HG02678 (cell line): ENCODE measurements at regions not wholly inside any gene's neighbourhood (a gene's known extent, or its start where the extent isn't known, plus 50 kb on each side); places are given as distances from the start of the nearest gene placed in this dataset.
"Not testable (repeated sequence)": the region's sequence is repeated elsewhere in the genome, so short reads cannot be mapped to it uniquely, and the experiment has no call there.

Experiments used
- ATAC-seq: cut with Tn5 transposase; IDR thresholded peaks from one replicate; pipeline ENCODE4 v1.9.1; 2021; ENCODE audit warnings: mild to moderate bottlenecking, moderate library complexity; ENCODE audit not compliant: unreplicated experiment

DNA sequence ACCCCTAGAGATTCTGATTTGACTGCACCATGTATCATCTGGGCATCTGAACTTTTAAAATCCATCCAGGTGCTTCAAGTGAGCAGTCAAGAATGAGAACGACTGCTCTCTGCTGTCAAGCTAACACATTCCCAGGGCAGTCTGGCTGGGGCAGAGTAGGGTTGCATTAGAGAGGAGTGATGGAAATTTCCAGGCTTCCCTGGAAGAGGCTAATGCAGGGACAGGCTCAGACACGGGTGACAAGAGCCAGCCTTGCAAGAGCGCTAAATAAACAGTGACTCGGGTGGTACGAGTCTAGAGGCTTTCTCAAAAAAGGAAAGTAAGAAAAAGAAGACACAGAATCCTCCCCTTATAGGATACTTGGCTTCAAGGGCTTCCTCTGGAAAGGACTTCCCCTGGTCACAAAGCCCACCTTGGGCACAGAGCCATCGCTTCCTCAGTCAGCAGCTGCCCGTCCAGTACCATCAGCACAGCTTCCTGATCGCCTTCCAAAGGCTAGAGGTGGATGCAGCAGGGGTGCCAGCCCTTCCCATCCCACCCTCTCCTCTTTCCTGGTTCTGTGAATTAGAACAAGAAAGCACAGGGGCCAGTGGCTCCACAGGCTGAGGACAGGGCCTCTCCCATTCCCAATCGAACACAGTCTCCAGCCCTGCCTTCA lies 177.4 kb upstream of the RREB1 start:
- no peak for ATAC-seq

DNA sequence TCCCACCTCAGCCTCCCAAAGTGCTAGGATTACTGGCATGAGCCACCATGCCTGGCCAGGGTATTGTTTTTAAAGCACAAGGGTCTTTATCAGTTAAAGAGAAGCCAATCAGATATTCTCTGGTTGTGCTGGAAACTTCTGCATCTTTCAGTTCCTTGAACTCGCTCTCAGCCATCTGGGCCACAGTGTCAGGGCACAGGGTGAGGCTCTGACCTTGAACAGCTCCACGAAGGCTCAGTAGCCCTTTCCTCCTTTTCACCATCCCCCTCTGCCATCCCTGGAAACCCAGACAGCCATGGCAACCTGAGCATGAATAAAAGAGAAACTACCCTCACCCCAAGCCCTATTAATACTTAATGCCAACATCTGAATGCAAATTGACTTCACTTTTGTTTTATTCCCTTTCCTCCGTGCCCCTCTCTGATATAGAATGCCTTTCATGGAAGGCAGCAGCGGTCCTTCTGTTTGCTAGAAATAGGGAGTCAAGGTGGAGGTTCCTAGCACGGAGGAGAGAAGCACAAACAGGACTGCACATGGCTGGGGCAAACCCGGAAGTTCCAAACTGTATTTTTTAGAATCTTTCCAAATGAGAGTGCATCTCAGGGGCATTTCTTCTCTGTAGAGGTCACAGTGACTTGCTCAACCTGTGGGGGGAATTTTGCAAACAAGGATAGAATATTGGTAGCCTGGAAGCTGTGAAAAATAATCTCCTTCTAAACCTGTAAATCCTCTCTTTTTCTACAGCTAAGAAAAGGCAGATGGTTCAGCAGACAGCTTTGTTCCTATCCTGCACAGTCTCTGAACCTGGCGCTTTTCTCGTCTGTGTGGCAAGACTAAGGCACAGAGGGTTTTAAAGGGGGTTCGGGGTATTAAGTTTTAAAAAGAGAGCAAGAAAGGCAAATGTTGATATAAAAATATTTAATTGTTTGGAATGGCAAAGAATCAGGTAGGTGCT lies 176.4 kb upstream of the RREB1 start:
- ATAC-seq = peak; percentile 74

DNA sequence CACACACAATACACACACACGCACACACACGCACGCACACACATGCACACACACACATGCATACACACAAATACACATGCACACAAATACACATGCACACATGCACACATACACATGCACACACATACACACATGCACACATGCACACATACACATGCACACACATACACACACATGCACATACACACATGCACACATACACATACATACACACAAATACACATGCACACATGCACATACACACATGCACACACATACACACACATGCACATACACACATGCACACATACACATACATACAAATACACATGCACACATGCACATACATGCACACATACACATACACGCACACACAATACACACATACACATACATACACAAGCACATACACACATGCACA lies 175.4 kb upstream of the RREB1 start:
- no peak for ATAC-seq

DNA sequence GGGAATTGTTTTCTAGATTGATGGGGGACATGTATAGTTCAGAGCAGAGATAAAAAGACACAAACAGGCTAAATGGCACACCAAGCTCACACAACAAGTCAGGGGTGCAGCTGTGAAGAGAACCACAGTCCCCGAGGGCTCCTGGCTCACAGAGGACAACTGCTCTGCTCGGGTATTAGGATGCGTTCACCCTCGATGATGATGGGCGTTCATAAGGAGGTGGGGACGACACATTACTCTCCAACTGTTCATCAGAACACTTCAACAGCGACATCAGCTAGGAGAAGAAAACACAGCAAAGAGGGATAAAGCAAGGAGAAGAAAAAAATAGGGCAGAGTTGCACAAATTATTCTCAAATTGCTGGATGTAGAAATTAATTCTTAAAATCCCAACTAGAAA lies 174.8 kb upstream of the RREB1 start:
- no peak for ATAC-seq

DNA sequence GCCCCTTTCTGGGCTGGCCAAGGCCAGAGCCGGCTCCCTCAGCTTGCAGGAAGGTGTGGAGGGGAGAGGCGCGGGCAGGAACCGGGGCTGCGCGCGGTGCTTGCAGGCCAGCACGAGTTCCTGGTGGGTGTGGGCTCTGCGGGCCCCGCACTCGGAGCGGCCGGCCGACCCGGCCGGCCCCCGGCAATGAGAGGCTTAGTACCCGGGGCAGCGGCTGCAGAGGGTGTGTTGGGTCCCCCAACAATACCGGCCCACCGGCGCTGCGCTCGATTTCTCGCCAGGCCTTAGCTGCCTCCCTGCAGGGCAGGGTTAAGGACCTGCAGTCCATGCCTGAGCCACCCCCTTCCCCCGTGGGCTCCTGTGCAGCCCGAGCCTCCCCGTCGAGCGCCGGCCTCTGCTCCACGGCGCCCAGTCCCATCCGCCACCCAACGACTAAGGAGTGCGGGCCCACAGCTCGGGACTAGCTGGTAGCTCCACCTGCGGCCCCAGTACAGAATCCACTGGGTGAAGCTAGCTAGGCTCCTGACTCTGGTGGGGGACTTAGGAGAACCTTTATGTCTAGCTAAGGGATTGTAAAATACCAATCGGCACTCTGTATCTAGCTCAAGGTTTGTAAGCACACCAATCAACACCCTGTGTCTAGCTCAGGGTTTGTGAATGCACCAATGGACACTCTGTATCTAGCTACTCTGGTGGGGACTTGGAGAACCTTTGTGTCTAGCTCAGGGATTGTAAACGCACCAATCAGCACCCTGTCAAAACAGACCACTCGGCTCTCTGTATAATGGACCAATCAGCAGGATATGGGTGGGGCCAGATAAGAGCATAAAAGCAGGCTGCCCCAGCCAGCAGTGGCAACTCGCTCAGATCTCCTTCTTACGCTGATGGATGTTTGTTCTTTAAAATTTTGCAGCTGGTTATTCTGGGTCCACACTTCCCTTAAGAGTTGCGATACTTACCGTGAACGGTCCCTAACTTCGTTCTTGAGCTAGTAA lies 167.4 kb upstream of the RREB1 start:
- no peak for ATAC-seq

DNA sequence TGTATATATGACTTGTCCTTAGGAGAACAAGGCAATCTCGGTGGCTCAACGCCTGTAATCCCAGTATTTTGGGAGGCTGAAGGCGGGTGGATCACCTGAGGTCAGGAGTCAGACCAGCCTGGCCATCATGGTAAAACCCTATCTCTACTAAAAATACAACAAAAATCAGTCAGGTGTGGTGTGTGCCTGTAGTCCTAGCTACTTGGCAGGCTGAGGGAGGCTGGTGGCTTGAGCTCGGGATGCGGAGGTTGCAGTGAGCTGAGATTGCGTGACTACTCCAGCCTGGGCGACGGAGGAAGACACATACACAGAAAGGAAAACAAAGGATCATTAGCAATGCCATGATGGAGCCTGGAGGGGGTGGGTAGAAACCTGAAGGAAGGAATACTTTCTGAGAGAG lies 166.6 kb upstream of the RREB1 start:
- ATAC-seq = no peak

DNA sequence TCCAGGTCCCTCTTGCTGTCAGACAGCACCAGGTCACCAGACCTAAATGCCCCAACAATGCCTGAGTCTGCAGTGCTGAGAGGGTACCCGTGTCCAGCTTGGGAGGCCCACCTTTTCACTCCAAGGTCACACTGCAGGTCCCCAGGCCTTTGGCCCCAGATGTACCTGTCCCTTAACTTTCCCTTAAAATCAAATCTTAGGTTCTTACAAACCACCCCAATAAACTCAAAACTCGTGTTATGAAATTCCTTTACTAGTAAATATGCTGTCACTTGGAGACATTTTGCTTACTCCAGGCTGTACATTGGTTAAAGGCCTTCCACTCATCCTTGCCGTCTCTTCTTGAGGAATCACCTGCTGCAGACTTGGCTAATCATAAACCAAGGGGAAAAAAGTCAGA lies 165.7 kb upstream of the RREB1 start:
- ATAC-seq = no peak

DNA sequence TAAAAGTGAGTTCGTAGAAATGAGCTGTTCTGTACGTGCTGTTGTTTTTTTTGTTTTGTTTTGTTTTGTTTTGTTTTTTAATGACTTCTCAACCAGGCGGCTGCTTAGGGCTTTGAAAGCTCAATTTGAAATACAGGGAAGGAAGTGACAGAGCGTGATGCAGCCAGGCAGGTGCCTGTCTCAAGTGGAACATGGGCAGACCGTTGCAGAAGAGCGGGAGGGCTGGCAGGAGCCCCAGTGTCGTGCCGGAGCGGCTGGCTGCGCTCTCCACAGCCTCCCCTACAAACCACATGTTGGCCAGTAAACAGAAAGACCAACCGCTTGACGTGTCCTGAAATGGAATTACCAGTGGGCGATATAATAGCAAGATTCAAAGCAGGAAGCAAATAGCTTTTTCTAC lies 164.9 kb upstream of the RREB1 start:
- ATAC-seq = peak; percentile 92

DNA sequence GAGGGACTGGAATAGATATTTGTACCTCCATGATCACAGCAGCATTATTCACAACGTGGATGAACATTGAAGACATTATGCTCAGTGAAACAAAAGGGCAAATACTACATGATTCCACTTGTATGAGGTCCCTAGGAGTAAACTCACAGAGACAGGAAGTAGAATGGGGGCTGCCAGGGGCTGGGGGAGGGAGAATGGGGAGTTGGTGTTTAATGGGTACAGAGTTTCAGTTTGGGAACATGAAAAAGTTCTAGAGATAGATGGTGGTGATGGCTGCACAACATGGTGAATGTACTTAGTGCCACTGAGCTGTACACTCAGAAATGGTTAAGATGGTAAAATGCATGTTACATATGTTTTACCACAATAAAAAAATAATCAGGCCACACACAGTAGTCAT lies 164.3 kb upstream of the RREB1 start:
- ATAC-seq = peak; percentile 28

DNA sequence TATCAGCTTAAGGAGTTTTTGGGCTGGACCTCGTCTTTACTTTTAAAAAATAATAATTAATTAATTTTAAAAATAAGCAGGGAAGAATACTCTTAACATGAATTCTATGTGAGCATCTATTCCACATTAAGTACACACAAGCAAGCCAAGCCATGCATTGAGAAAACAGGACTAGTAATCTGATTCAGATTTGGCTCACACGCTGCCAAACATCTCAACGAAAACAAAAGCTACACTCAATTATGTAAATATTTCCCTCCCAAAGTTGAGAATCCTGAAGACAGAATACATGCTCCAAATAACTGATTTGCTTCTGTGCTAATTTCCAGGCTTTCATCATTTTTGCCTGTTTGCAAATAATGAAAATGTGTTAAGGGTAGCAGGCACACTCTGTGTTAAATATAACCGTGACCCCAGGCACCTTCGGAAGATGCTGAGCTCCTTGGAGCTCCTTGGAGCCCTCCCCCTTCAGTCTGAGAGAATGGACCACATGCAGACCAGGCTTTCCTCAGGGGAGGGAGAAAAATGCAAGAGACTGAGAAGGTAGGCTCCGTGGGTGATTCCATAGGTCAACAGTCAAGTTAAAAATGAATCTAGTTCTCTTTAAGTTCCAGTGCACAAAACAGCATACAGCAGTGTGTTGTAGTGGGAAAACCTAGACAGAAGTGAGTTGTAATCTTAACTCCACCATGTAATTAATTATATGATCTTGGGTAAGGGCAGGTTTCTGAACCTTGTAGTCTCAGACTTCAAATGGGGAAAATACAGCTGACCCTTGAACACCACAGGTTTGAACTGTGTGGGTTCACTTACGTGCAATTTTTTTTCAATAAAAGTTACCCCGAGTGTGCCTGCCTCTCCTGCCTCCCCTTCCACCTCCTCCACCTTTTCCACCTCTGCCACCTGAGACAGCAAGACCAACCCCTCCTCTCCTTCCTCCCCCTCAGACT lies 161.3 kb upstream of the RREB1 start:
- no peak for ATAC-seq

DNA sequence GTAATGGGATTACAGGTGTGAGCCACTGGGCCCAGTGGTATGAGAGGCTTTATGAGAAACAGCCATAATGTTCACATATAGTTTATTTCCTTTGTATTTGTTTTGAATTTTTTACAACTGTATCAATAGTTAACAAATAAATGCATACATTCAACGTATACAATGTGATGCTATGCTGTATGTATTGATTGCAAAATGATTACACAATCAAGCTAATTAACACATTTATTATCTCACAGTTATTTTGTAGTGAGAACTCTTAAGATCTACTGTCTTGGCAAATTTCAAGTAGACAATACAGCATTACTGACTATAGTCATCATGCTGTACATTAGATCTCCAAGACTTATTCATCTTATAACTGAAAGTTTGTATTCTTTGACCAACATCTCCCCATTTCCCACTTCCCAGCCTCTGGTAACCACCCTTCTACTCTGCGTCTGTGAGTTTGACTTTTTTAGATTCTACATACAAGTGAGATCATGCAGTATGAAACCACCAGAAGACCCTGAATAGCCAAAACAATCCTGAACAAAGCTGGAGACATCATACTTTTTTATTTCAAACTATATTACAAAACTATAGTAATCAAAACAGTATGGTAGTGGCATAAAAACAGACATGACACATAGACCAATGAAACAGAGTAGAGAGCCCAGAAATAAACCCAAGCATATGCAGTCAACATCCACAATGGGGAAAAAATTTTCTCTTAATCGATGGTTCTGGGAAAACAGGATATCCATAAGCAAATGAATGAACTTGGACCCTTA lies 157.2 kb upstream of the RREB1 start:
- no peak for ATAC-seq

DNA sequence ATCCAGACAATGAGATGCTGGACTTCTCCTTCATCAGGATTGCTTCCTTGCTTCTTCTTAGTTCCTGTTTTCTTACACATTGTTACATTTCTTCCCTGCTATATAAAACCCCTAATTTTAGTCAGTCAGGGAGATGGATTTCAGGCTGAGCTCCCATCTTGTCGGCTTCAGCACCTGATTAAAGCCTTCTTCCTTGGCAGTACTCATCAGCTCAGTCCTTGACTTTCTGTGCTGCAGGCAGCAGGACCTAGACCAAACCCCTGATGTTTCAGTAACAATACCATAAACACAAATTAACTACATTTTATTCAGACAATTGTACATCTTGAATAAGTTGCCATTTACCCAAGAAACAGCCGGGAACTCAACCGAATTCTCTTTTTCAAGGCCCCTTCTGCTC lies 156.4 kb upstream of the RREB1 start:
- no peak for ATAC-seq

DNA sequence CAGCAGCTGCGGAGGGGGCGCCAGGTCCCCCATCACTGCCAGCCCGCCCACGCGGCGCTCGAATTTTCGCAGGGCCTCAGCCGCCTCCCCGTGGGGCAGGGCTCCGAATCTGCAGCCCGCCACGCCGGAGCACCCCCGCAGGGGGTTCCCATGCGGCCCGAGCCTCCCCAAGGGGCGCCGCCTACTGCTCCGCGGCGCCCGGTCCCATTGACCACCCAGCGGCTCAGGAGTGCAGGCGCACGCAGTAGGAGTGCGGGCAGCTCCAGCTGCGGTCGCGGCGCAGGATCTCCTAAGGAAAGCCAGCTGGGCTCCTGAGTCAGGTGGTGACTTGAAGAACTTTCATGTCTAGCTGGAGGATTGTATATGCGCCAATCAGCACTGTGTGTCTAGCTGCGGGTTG lies 155.3 kb upstream of the RREB1 start:
- ATAC-seq = no peak

DNA sequence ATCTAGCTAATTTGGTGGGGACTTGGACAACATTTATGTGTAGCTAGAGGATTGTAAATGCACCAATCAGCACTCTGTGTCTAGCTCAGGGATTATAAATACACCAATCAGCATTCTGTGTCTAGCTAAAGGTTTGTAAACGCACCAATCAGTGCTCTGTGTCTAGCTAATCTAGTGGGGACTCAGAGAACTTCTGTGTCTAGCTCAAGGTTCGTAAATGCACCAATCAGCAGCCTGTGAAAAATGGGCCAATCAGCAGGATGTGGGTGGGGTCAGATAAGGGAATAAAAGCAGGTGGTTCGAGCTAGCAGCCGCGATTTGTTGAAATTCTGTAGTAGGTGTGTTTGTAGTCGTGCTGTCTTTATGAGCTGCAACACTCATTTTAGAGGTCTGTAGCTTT lies 154.8 kb upstream of the RREB1 start:
- not testable (repeated sequence) for ATAC-seq

DNA sequence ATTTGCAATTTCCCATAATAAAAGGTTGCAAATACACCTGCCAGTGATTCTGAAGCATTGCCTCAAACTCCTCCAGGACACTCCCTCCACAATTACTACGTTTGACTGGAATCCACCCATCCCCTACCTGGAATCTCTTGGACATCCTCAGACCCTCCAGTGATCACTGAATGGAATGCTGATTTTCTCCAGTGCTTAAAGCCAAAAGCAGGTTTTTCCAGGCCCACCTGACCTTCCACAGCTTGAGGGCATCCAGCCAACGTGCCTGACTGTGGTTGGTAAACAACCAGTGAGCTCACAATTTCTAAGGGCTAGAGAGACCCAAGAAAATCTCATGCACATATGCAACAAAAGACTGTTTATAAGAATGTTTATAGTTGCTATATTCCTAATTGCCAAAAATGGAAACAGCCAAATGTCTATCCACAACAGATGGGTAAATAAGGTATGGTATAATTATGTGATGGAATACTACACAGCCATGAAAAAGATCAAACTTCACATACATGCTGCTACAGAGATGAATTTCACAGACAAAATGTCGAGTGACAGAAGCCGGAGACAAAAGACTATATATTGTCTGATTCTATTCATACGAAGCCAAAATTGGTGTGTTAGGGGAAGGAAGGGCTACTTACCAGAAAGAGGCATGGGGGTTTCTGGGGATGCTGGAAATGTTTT lies 147.1 kb upstream of the RREB1 start:
- no peak for ATAC-seq

DNA sequence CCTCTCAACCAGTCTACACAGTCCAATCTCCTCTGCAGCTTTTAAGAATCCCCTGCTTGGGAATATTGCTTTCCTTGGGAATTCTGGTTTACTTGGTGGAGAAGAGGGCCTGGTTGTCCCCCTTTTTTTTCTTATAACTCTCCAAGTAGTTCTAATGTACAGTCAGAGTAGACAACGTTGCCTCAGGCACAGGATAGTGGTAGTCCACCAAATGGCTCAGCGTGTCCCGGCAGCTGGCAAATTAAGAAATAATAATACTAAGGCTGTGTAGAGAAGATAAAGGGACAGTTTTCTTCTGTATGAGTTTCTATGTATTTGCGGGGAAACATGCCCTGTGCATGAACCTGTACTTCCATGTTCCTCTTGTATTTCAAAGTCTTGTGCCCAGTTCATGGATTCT lies 145.7 kb upstream of the RREB1 start:
- ATAC-seq = no peak

DNA sequence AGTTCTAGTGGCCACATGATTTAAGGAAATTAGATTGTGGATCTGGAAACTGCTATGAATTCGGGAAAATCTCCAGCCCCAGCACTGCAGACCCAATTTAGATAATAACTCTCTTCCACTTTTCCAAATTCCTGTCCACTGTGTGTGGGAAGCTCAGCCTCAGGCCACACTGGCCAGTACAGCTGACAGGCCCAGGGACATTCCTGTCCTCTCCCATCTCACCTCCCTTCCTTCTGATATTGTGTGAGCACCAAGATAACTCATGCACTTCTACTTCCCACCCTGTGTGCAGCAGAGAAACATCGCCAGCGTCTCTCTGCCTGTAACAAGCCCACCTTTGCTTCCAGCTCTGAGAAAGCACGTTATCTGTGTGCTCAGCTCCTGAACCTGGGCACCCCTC lies 145.1 kb upstream of the RREB1 start:
- no peak for ATAC-seq

DNA sequence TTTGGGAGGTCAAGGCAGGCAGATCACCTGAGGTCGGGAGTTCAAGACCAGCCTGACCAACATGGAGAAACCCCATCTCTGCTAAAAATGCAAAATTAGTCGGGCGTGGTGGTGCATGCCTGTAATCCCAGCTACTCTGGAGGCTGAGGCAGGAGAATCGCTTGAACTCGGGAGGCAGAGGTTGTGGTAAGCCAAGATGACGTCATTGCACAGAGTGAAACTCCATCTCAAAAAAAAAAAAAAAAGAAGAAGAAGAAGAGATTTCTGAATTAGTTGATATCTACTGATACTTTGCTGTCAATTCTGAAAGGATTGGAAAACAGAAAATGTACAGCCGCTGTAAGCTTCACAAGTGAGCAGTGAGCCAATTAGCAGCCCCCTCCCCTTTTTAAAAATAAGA lies 144.4 kb upstream of the RREB1 start:
- not testable (repeated sequence) for ATAC-seq

DNA sequence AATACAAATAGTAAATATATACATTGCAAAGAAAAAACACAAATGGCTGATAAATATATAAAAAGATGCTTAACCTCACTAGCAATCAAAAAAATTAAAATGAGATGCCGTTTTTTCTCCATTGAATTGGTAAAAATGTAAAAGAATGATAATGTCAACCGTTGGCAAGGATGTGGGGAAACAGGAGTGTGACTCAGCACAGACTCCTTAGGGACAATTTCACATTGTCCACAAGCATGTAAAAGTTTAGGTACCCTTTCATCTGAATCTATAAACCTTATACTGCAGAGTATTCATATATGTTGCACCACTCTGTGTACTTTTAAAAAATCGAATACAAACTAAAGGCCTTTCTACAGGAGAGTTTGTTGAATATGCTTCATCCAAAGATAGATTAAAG lies 143.1 kb upstream of the RREB1 start:
- ATAC-seq = no peak
